ENCODE measurements at regions not wholly inside any gene's neighbourhood (a gene's known extent, or its start where the extent isn't known, plus 50 kb on each side); places are given as distances from the start of the nearest gene placed in this dataset.

GRCh38 chr7:81080553-81080952 lies 161.7 kb upstream of the SEMA3C start:
- TF ChIP-seq TEAD4 (IDR thresholded peaks at IDR 0.05) (no peak), USF1 (IDR thresholded peaks at IDR 0.05) (no peak), CEBPB (IDR thresholded peaks at IDR 0.05) (no peak), TCF12 (IDR thresholded peaks at IDR 0.05; ENCODE audit: low read depth) (no peak), EP300 (IDR thresholded peaks at IDR 0.05; ENCODE audit: borderline replicate concordance) (no peak), YY1 (IDR thresholded peaks at IDR 0.05; ENCODE audit: low read depth) (no peak), RAD21 (IDR thresholded peaks at IDR 0.05; ENCODE audit: low read depth) (no peak), ZBTB7A (IDR thresholded peaks at IDR 0.05; ENCODE audit: low read depth) (no peak), CREB1 (IDR thresholded peaks at IDR 0.05; ENCODE audit: low read depth) (no peak)
- TF ChIP-seq, protein P1, sequence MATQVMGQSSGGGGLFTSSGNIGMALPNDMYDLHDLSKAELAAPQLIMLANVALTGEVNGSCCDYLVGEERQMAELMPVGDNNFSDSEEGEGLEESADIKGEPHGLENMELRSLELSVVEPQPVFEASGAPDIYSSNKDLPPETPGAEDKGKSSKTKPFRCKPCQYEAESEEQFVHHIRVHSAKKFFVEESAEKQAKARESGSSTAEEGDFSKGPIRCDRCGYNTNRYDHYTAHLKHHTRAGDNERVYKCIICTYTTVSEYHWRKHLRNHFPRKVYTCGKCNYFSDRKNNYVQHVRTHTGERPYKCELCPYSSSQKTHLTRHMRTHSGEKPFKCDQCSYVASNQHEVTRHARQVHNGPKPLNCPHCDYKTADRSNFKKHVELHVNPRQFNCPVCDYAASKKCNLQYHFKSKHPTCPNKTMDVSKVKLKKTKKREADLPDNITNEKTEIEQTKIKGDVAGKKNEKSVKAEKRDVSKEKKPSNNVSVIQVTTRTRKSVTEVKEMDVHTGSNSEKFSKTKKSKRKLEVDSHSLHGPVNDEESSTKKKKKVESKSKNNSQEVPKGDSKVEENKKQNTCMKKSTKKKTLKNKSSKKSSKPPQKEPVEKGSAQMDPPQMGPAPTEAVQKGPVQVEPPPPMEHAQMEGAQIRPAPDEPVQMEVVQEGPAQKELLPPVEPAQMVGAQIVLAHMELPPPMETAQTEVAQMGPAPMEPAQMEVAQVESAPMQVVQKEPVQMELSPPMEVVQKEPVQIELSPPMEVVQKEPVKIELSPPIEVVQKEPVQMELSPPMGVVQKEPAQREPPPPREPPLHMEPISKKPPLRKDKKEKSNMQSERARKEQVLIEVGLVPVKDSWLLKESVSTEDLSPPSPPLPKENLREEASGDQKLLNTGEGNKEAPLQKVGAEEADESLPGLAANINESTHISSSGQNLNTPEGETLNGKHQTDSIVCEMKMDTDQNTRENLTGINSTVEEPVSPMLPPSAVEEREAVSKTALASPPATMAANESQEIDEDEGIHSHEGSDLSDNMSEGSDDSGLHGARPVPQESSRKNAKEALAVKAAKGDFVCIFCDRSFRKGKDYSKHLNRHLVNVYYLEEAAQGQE (IDR thresholded peaks at IDR 0.05; ENCODE audit: low read depth): no peak

Measured in Ishikawa (cell line).